ENCODE measurements at regions not wholly inside any gene's neighbourhood (a gene's known extent, or its start where the extent isn't known, plus 50 kb on each side); places are given as distances from the start of the nearest gene placed in this dataset.

DNA sequence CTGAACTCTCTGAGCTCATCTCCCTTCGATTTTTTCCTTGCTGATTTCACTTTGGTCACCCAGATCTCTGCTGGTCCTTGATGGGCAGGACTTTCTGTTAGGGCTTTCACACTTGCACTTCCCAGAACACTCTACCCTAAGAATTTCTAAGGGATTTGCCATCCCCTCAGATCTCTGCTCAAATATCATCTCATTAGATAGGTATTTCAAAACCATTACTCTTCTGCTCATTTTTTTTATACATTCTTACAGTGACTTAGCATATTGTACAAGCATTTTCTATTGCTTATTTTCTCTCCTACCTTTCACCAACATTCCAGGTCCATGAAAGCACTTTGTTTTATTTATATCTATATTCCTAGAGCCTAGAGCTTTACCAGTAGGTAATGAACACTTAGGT, 913.3 kb downstream of the PDHA2 start:
- Mint-ChIP-seq H3K9me3 (ENCODE audit: insufficient read depth) (peaks cover 5% of the 10 kb centered on the region), H3K4me1 (no peaks in the 10 kb centered on the region), H3K27ac (no peak overlapping the region), H3K4me3 (no peak overlapping the region), H3K27me3 (no peaks in the 10 kb centered on the region)
- CTCF ChIA-PET, result no interaction called here
- ATAC-seq (ENCODE audit: low read depth) (no peak), DNase-seq (no peak)
- H3K27me3 ChIP-seq (replicated peaks in 1 of 4; ENCODE audit: control extremely low read depth in 1 of 4, control insufficient read depth in 3 of 4, insufficient read depth in 4 of 4, low read length in 3 of 4), result no peaks in the 10 kb centered on the region
- H3K4me1 ChIP-seq (ENCODE audit: control insufficient read depth in 2 of 2, insufficient read depth in 2 of 2, low read length in 2 of 2), result no peaks in the 10 kb centered on the region
- no peak overlapping the region for H3K27ac ChIP-seq (ENCODE audit: low read length in 2 of 2)
- H3K9me3 ChIP-seq (ENCODE audit: control extremely low read depth in 1 of 3, control insufficient read depth in 2 of 3, insufficient read depth in 1 of 3, low read length in 2 of 3), result peaks cover 0 to 7% (median 0%) of the 10 kb centered on the region in 3 donors
- H3K36me3 ChIP-seq (replicated peaks in 1 of 2; ENCODE audit: control extremely low read depth in 1 of 2, control insufficient read depth in 1 of 2, extremely low read depth in 1 of 2, insufficient read depth in 2 of 2, low read length in 1 of 2), result no peaks in the 10 kb centered on the region
- H3K4me3 ChIP-seq (ENCODE audit: control extremely low read depth in 1 of 5, extremely low read depth in 1 of 5, insufficient read depth in 1 of 5, low read depth in 2 of 5, low read length in 4 of 5), result no peak overlapping the region
- no peaks in the 10 kb centered on the region for H3K79me2 ChIP-seq (ENCODE audit: control insufficient read depth, insufficient read depth, low read length)
- no peak overlapping the region for H2AFZ ChIP-seq (ENCODE audit: insufficient read depth, low read depth, low read length, poor library complexity, severe bottlenecking)
- no peak overlapping the region for H3K4me2 ChIP-seq (replicated peaks; ENCODE audit: low read depth, low read length, poor library complexity, severe bottlenecking)
- POLR2A ChIA-PET, result no interaction called here
- WGBS (ENCODE audit: insufficient coverage), result 67% methylated on average over 1 of the region's 1 CpG
- no peak overlapping the region for H3K9ac ChIP-seq (ENCODE audit: low read length)
- H4K20me1 ChIP-seq (ENCODE audit: control insufficient read depth, insufficient read depth, low read length, poor library complexity, severe bottlenecking), result no peaks in the 10 kb centered on the region
- intact Hi-C loops (cut with micrococcal nuclease), result no loop called here
- TF ChIP-seq, protein P1, sequence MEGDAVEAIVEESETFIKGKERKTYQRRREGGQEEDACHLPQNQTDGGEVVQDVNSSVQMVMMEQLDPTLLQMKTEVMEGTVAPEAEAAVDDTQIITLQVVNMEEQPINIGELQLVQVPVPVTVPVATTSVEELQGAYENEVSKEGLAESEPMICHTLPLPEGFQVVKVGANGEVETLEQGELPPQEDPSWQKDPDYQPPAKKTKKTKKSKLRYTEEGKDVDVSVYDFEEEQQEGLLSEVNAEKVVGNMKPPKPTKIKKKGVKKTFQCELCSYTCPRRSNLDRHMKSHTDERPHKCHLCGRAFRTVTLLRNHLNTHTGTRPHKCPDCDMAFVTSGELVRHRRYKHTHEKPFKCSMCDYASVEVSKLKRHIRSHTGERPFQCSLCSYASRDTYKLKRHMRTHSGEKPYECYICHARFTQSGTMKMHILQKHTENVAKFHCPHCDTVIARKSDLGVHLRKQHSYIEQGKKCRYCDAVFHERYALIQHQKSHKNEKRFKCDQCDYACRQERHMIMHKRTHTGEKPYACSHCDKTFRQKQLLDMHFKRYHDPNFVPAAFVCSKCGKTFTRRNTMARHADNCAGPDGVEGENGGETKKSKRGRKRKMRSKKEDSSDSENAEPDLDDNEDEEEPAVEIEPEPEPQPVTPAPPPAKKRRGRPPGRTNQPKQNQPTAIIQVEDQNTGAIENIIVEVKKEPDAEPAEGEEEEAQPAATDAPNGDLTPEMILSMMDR (IDR thresholded peaks at IDR 0.05), result no peak
- TF ChIP-seq EZH2 (IDR thresholded peaks at IDR 0.05; ENCODE audit: borderline replicate concordance, insufficient read depth, low read depth, low read length, poor library complexity, severe bottlenecking), result no peak

- ChIA-PET CTCF (no interaction called here), POLR2A (no interaction called here)
- Histone ChIP-seq H3K9me3 (ENCODE audit: control extremely low read depth in 1 of 3, control insufficient read depth in 2 of 3, insufficient read depth in 1 of 3, low read length in 2 of 3) (no peaks in the 10 kb centered on the region), H3K27me3 (replicated peaks in 1 of 4; ENCODE audit: control extremely low read depth in 1 of 4, control insufficient read depth in 3 of 4, insufficient read depth in 4 of 4, low read length in 3 of 4) (no peaks in the 10 kb centered on the region), H4K20me1 (ENCODE audit: control insufficient read depth, insufficient read depth, low read length, poor library complexity, severe bottlenecking) (no peaks in the 10 kb centered on the region), H3K9ac (ENCODE audit: low read length) (no peak overlapping the region), H3K4me1 (ENCODE audit: control insufficient read depth in 2 of 2, insufficient read depth in 2 of 2, low read length in 2 of 2) (no peaks in the 10 kb centered on the region), H3K27ac (ENCODE audit: low read length in 2 of 2) (no peak overlapping the region), H3K36me3 (replicated peaks in 1 of 2; ENCODE audit: control extremely low read depth in 1 of 2, control insufficient read depth in 1 of 2, extremely low read depth in 1 of 2, insufficient read depth in 2 of 2, low read length in 1 of 2) (no peaks in the 10 kb centered on the region), H3K4me3 (ENCODE audit: control extremely low read depth in 1 of 5, extremely low read depth in 1 of 5, insufficient read depth in 1 of 5, low read depth in 2 of 5, low read length in 4 of 5) (no peak overlapping the region), H3K4me2 (replicated peaks; ENCODE audit: low read depth, low read length, poor library complexity, severe bottlenecking) (no peak overlapping the region), H2AFZ (ENCODE audit: insufficient read depth, low read depth, low read length, poor library complexity, severe bottlenecking) (no peak overlapping the region), H3K79me2 (ENCODE audit: control insufficient read depth, insufficient read depth, low read length) (no peaks in the 10 kb centered on the region)
- H3K4me3 Mint-ChIP-seq, result no peak overlapping the region
- DNase-seq (no peak), ATAC-seq (ENCODE audit: low read depth) (no peak)
- TF ChIP-seq, protein P1 (IDR thresholded peaks at IDR 0.05), result no peak
- TF ChIP-seq EZH2 (IDR thresholded peaks at IDR 0.05; ENCODE audit: borderline replicate concordance, insufficient read depth, low read depth, low read length, poor library complexity, severe bottlenecking), result no peak
- no peaks in the 10 kb centered on the region for H3K27me3 Mint-ChIP-seq
- peaks cover 2% of the 10 kb centered on the region for H3K9me3 Mint-ChIP-seq (ENCODE audit: insufficient read depth)
- no CpG with 5 or more reads among the region's 3 CpGs for WGBS (ENCODE audit: insufficient coverage)
- no peaks in the 10 kb centered on the region for H3K4me1 Mint-ChIP-seq
- H3K27ac Mint-ChIP-seq, result no peak overlapping the region
- intact Hi-C loops (cut with micrococcal nuclease), result no loop called here
Observed at GRCh38 chr4:96755569-96756484, 915.9 kb downstream of the PDHA2 start.
